HL-60 (cell line): ENCODE measurements at regions not wholly inside any gene's neighbourhood (a gene's known extent, or its start where the extent isn't known, plus 50 kb on each side); places are given as distances from the start of the nearest gene placed in this dataset.

ENCODE experiments used
- DNase-seq, 2 experiments: peaks; one replicate each; pipeline ENCODE4 v3.0.0-alpha.2; 2010 to 2020; ENCODE audit warnings: low read depth in 1 of 2, low spot score in 1 of 2
- H3K27ac ChIP-seq: fragments of 250-450 bp; sonication (Bioruptor Pico); replicated peaks from 2 replicates; pipeline ENCODE4 v1.5.1; 2020; ENCODE audit warnings: mild to moderate bottlenecking, moderate library complexity
- H3K27me3 ChIP-seq: fragments of 250-450 bp; sonication (Bioruptor Pico); 2 replicates; pipeline ENCODE4 v1.5.1; 2021; ENCODE audit warnings: mild to moderate bottlenecking, moderate library complexity; ENCODE audit not compliant: insufficient read depth, poor library complexity, severe bottlenecking
- H3K4me3 ChIP-seq: replicated peaks from 2 replicates; pipeline ENCODE4 v1.5.1; 2011; ENCODE audit warnings: mild to moderate bottlenecking, control low read depth, low read length; ENCODE audit not compliant: insufficient read depth
- CTCF ChIP-seq: IDR thresholded peaks from one replicate; pipeline ENCODE4 v1.5.1; 2011; ENCODE audit warnings: low read length, control low read depth, inconsistent platforms; ENCODE audit not compliant: insufficient read depth
- GABPA ChIP-seq: IDR thresholded peaks from 2 replicates; pipeline ENCODE4 v1.6.1; 2012; ENCODE audit warnings: low read depth
- POLR2AphosphoS5 ChIP-seq: IDR thresholded peaks from 2 replicates; pipeline ENCODE4 v1.6.1; 2012; ENCODE audit warnings: low read depth
- REST ChIP-seq: IDR thresholded peaks from 2 replicates; pipeline ENCODE4 v1.6.1; 2012; ENCODE audit warnings: low read depth; ENCODE audit not compliant: insufficient replicate concordance
- SPI1 ChIP-seq: IDR thresholded peaks from 2 replicates; pipeline ENCODE4 v1.6.1; 2012; ENCODE audit warnings: low read depth, mild to moderate bottlenecking, borderline replicate concordance

- no peak overlapping the region for H3K4me3 ChIP-seq
- no peaks in the 10 kb centered on the region for H3K27me3 ChIP-seq
- no peak for DNase-seq
- no peak overlapping the region for H3K27ac ChIP-seq
- TF ChIP-seq GABPA (no peak), REST (no peak), SPI1 (no peak), CTCF (no peak), POLR2AphosphoS5 (no peak)
Measured at GRCh38 chr7:46153951-46154787, 233.1 kb upstream of the IGFBP3 start.

GRCh38 chr7:46153583-46153950, 232.5 kb upstream of the IGFBP3 start:
- no peak for DNase-seq
- Histone ChIP-seq H3K27ac (no peak overlapping the region), H3K27me3 (no peaks in the 10 kb centered on the region), H3K4me3 (no peak overlapping the region)
- TF ChIP-seq CTCF (no peak), SPI1 (no peak), POLR2AphosphoS5 (no peak), REST (no peak), GABPA (no peak)

GRCh38 chr7:46152696-46153095, 231.6 kb upstream of the IGFBP3 start:
- H3K27me3 ChIP-seq, result no peaks in the 10 kb centered on the region
- no peak for DNase-seq
- no peak overlapping the region for H3K4me3 ChIP-seq
- TF ChIP-seq REST (no peak), POLR2AphosphoS5 (no peak), SPI1 (no peak), GABPA (no peak), CTCF (no peak)
- H3K27ac ChIP-seq, result no peak overlapping the region
